ENCODE measurements at regions not wholly inside any gene's neighbourhood (a gene's known extent, or its start where the extent isn't known, plus 50 kb on each side); places are given as distances from the start of the nearest gene placed in this dataset.

GRCh38 chr7:97372882-97373281 is 255.4 kb downstream of the SDHAF3 start:
- WGBS, 2 experiments (ENCODE audit: insufficient coverage in 2 of 2) = 93 to 100% methylated on average over 1 to 2 of the region's 3 CpGs
- Histone ChIP-seq H3K27ac (ENCODE audit: low read depth, low read length, severe bottlenecking) (no peak overlapping the region), H3K4me1 (ENCODE audit: control insufficient read depth, insufficient read depth, low read length, poor library complexity, severe bottlenecking) (no peaks in the 10 kb centered on the region), H3K36me3 (ENCODE audit: control insufficient read depth, insufficient read depth, low read length) (no peaks in the 10 kb centered on the region), H3K4me3 (ENCODE audit: extremely low read depth, insufficient read depth, low read length, poor library complexity, severe bottlenecking) (no peak overlapping the region), H3K9me3 (ENCODE audit: control insufficient read depth, low read length) (no peaks in the 10 kb centered on the region)

- no peak overlapping the region for H3K4me3 ChIP-seq (ENCODE audit: extremely low read depth, insufficient read depth, low read length, poor library complexity, severe bottlenecking)
- WGBS, 2 experiments (ENCODE audit: insufficient coverage in 2 of 2) = 61 to 69% methylated on average over 5 of the region's 6 CpGs
These were observed 256.2 kb downstream of the SDHAF3 start for GRCh38 chr7:97373736-97374135.

GRCh38 chr7:97377713-97378112 is 260.2 kb downstream of the SDHAF3 start:
- WGBS, 2 experiments (ENCODE audit: insufficient coverage in 2 of 2) = 94% methylated on average over 2 of the region's 3 CpGs; no CpG with 5 or more reads in 1 of the 2 experiments
- H3K27ac ChIP-seq (ENCODE audit: low read depth, low read length, severe bottlenecking) = no peak overlapping the region
- H3K9me3 ChIP-seq (ENCODE audit: control insufficient read depth, low read length) = no peaks in the 10 kb centered on the region
- H3K4me3 ChIP-seq (ENCODE audit: extremely low read depth, insufficient read depth, low read length, poor library complexity, severe bottlenecking) = no peak overlapping the region
- H3K36me3 ChIP-seq (ENCODE audit: control insufficient read depth, insufficient read depth, low read length) = no peaks in the 10 kb centered on the region
- H3K4me1 ChIP-seq (ENCODE audit: control insufficient read depth, insufficient read depth, low read length, poor library complexity, severe bottlenecking) = no peaks in the 10 kb centered on the region

More at GRCh38 chr7:97373736-97374135, 256.2 kb downstream of the SDHAF3 start:
- H3K9me3 ChIP-seq (ENCODE audit: control insufficient read depth, low read length) = no peaks in the 10 kb centered on the region
- H3K36me3 ChIP-seq (ENCODE audit: control insufficient read depth, insufficient read depth, low read length) = no peaks in the 10 kb centered on the region
- H3K27ac ChIP-seq (ENCODE audit: low read depth, low read length, severe bottlenecking) = no peak overlapping the region
- no peaks in the 10 kb centered on the region for H3K4me1 ChIP-seq (ENCODE audit: control insufficient read depth, insufficient read depth, low read length, poor library complexity, severe bottlenecking)

- no peak overlapping the region for H3K4me3 ChIP-seq (ENCODE audit: extremely low read depth, insufficient read depth, low read length, poor library complexity, severe bottlenecking)
- H3K9me3 ChIP-seq (ENCODE audit: control insufficient read depth, low read length) = no peaks in the 10 kb centered on the region
- WGBS, 2 experiments (ENCODE audit: insufficient coverage in 2 of 2) = no CpG with 5 or more reads among the region's 4 CpGs
- no peak overlapping the region for H3K27ac ChIP-seq (ENCODE audit: low read depth, low read length, severe bottlenecking)
- no peaks in the 10 kb centered on the region for H3K36me3 ChIP-seq (ENCODE audit: control insufficient read depth, insufficient read depth, low read length)
- no peaks in the 10 kb centered on the region for H3K4me1 ChIP-seq (ENCODE audit: control insufficient read depth, insufficient read depth, low read length, poor library complexity, severe bottlenecking)
These were observed 264.5 kb downstream of the SDHAF3 start for GRCh38 chr7:97381815-97382554.

GRCh38 chr7:97390052-97390451 is 272.6 kb downstream of the SDHAF3 start:
- no peaks in the 10 kb centered on the region for H3K4me1 ChIP-seq (ENCODE audit: control insufficient read depth, insufficient read depth, low read length, poor library complexity, severe bottlenecking)
- H3K9me3 ChIP-seq (ENCODE audit: control insufficient read depth, low read length) = peaks cover 4% of the 10 kb centered on the region
- H3K27ac ChIP-seq (ENCODE audit: low read depth, low read length, severe bottlenecking) = no peak overlapping the region
- 40 to 67% methylated on average over 1 to 5 of the region's 6 CpGs for WGBS, 2 experiments (ENCODE audit: insufficient coverage in 2 of 2)
- no peaks in the 10 kb centered on the region for H3K36me3 ChIP-seq (ENCODE audit: control insufficient read depth, insufficient read depth, low read length)
- H3K4me3 ChIP-seq (ENCODE audit: extremely low read depth, insufficient read depth, low read length, poor library complexity, severe bottlenecking) = no peak overlapping the region

- Histone ChIP-seq H3K36me3 (ENCODE audit: control insufficient read depth, insufficient read depth, low read length) (no peaks in the 10 kb centered on the region), H3K27ac (ENCODE audit: low read depth, low read length, severe bottlenecking) (peak overlapping the region; percentile 82), H3K9me3 (ENCODE audit: control insufficient read depth, low read length) (peaks cover 4% of the 10 kb centered on the region), H3K4me3 (ENCODE audit: extremely low read depth, insufficient read depth, low read length, poor library complexity, severe bottlenecking) (no peak overlapping the region), H3K4me1 (ENCODE audit: control insufficient read depth, insufficient read depth, low read length, poor library complexity, severe bottlenecking) (no peaks in the 10 kb centered on the region)
- 84 to 93% methylated on average over 2 to 3 of the region's 4 CpGs for WGBS, 2 experiments (ENCODE audit: insufficient coverage in 2 of 2)
These were observed 273.6 kb downstream of the SDHAF3 start for GRCh38 chr7:97390915-97391593.

- Histone ChIP-seq H3K36me3 (ENCODE audit: control insufficient read depth, insufficient read depth, low read length) (no peaks in the 10 kb centered on the region), H3K4me1 (ENCODE audit: control insufficient read depth, insufficient read depth, low read length, poor library complexity, severe bottlenecking) (no peaks in the 10 kb centered on the region), H3K27ac (ENCODE audit: low read depth, low read length, severe bottlenecking) (no peak overlapping the region), H3K9me3 (ENCODE audit: control insufficient read depth, low read length) (no peaks in the 10 kb centered on the region), H3K4me3 (ENCODE audit: extremely low read depth, insufficient read depth, low read length, poor library complexity, severe bottlenecking) (no peak overlapping the region)
- WGBS, 2 experiments (ENCODE audit: insufficient coverage in 2 of 2) = 93 to 100% methylated on average over 1 to 3 of the region's 5 CpGs
These were observed 283.9 kb downstream of the SDHAF3 start for GRCh38 chr7:97401398-97401797.

- H3K9me3 ChIP-seq (ENCODE audit: control insufficient read depth, low read length) = no peaks in the 10 kb centered on the region
- no peak overlapping the region for H3K27ac ChIP-seq (ENCODE audit: low read depth, low read length, severe bottlenecking)
- WGBS, 2 experiments (ENCODE audit: insufficient coverage in 2 of 2) = no CpG with 5 or more reads among the region's 3 CpGs
- H3K4me3 ChIP-seq (ENCODE audit: extremely low read depth, insufficient read depth, low read length, poor library complexity, severe bottlenecking) = no peak overlapping the region
- no peaks in the 10 kb centered on the region for H3K4me1 ChIP-seq (ENCODE audit: control insufficient read depth, insufficient read depth, low read length, poor library complexity, severe bottlenecking)
- no peaks in the 10 kb centered on the region for H3K36me3 ChIP-seq (ENCODE audit: control insufficient read depth, insufficient read depth, low read length)
These were observed 288.3 kb downstream of the SDHAF3 start for GRCh38 chr7:97405835-97406234.

- H3K4me1 ChIP-seq (ENCODE audit: control insufficient read depth, insufficient read depth, low read length, poor library complexity, severe bottlenecking) = no peaks in the 10 kb centered on the region
- H3K9me3 ChIP-seq (ENCODE audit: control insufficient read depth, low read length) = no peaks in the 10 kb centered on the region
- H3K36me3 ChIP-seq (ENCODE audit: control insufficient read depth, insufficient read depth, low read length) = no peaks in the 10 kb centered on the region
- no peak overlapping the region for H3K27ac ChIP-seq (ENCODE audit: low read depth, low read length, severe bottlenecking)
- H3K4me3 ChIP-seq (ENCODE audit: extremely low read depth, insufficient read depth, low read length, poor library complexity, severe bottlenecking) = no peak overlapping the region
These were observed 289.6 kb downstream of the SDHAF3 start for GRCh38 chr7:97407106-97407505.

GRCh38 chr7:97409346-97409745 is 291.8 kb downstream of the SDHAF3 start:
- WGBS, 2 experiments (ENCODE audit: insufficient coverage in 2 of 2) = 94 to 100% methylated on average over 1 of the region's 2 CpGs
- Histone ChIP-seq H3K9me3 (ENCODE audit: control insufficient read depth, low read length) (no peaks in the 10 kb centered on the region), H3K27ac (ENCODE audit: low read depth, low read length, severe bottlenecking) (no peak overlapping the region)

GRCh38 chr7:97418312-97418711 is 300.8 kb downstream of the SDHAF3 start:
- H3K9me3 ChIP-seq (ENCODE audit: control insufficient read depth, low read length) = peaks cover 1% of the 10 kb centered on the region
- no peak overlapping the region for H3K4me3 ChIP-seq (ENCODE audit: extremely low read depth, insufficient read depth, low read length, poor library complexity, severe bottlenecking)
- H3K36me3 ChIP-seq (ENCODE audit: control insufficient read depth, insufficient read depth, low read length) = no peaks in the 10 kb centered on the region
- WGBS, 2 experiments (ENCODE audit: insufficient coverage in 2 of 2) = 100% methylated on average over 1 of the region's 2 CpGs
- H3K27ac ChIP-seq (ENCODE audit: low read depth, low read length, severe bottlenecking) = no peak overlapping the region
- no peaks in the 10 kb centered on the region for H3K4me1 ChIP-seq (ENCODE audit: control insufficient read depth, insufficient read depth, low read length, poor library complexity, severe bottlenecking)

More at GRCh38 chr7:97409346-97409745, 291.8 kb downstream of the SDHAF3 start:
- Histone ChIP-seq H3K4me3 (ENCODE audit: extremely low read depth, insufficient read depth, low read length, poor library complexity, severe bottlenecking) (no peak overlapping the region), H3K36me3 (ENCODE audit: control insufficient read depth, insufficient read depth, low read length) (no peaks in the 10 kb centered on the region), H3K4me1 (ENCODE audit: control insufficient read depth, insufficient read depth, low read length, poor library complexity, severe bottlenecking) (no peaks in the 10 kb centered on the region)
